Adrenal gland (tissue), 9 donors: ENCODE measurements at regions not wholly inside any gene's neighbourhood (a gene's known extent, or its start where the extent isn't known, plus 50 kb on each side); places are given as distances from the start of the nearest gene placed in this dataset.
"Not testable (repeated sequence)": the region's sequence is repeated elsewhere in the genome, so short reads cannot be mapped to it uniquely, and the experiment has no call there.

Source experiments
- DNase-seq, 7 donors: peaks; one replicate each; pipeline ENCODE4 v3.0.0-alpha.2; 2019 to 2020
- H3K27ac ChIP-seq, 5 donors: fragments of 200-600 bp; sonication (generic) in 4 of 5; 1 replicate in 3 of 5; 2 replicates in 2 of 5; pipeline versions ENCODE4 v1.5.1 to v1.8.0; 2016 to 2020; ENCODE audit warnings: mild to moderate bottlenecking in 1 of 5
- H3K27me3 ChIP-seq: fragments of 200-600 bp; 2 replicates; pipeline ENCODE4 v1.8.0; 2021
- H3K36me3 ChIP-seq, 2 donors: fragments of 200-600 bp; replicated peaks in 1 of 2; 1 replicate in 1 of 2; 2 replicates in 1 of 2; pipeline versions ENCODE4 v1.5.1 to v1.8.0; 2018 to 2022
- H3K4me1 ChIP-seq, 2 donors: fragments of 200-600 bp; replicated peaks in 1 of 2; 1 replicate in 1 of 2; 2 replicates in 1 of 2; pipeline versions ENCODE4 v1.5.1 to v1.8.0; 2018 to 2021
- H3K4me3 ChIP-seq, 4 donors: fragments of 200-600 bp; sonication (generic) in 3 of 4; one replicate each; pipeline ENCODE4 v1.5.1; 2016 to 2018
- H3K9me3 ChIP-seq, 3 donors: fragments of 200-600 bp; sonication (generic) in 1 of 3; replicated peaks in 1 of 3; 1 replicate in 2 of 3; 2 replicates in 1 of 3; pipeline versions ENCODE4 v1.5.1 to v1.8.0; 2016 to 2021
- CTCF ChIP-seq, 6 experiments: fragments of 450-650 bp in 4 of 6; fragments of 200-600 bp in 2 of 6; sonication (generic) in 1 of 6; IDR thresholded peaks; 1 replicate in 5 of 6; 2 replicates in 1 of 6; pipeline versions ENCODE4 v1.5.1 to v1.8.0; 2016 to 2021; ENCODE audit warnings: antibody characterized with exemption in 6 of 6, mild to moderate bottlenecking in 2 of 6, moderate library complexity in 1 of 6
- POLR2A ChIP-seq, 2 donors: fragments of 450-650 bp; IDR thresholded peaks; one replicate each; pipeline ENCODE4 v1.6.1; 2017; ENCODE audit warnings: antibody characterized with exemption in 2 of 2, mild to moderate bottlenecking in 2 of 2, moderate library complexity in 1 of 2
- WGBS, 4 donors: extraction: QIAGEN DNeasy Blood & Tissue Kit in 2 of 4; methylation state at CpG; one replicate each; pipeline versions ENCODE4 v1.1.5 to v1.1.7; 2013 to 2017; 5-methylcytosine and 5-hydroxymethylcytosine counted together
- intact Hi-C, 2 donors: fragments of 100-400 bp; cut with DNase I; formaldehyde crosslinking; loops; one replicate each; pipeline versions ENCODE4 v1.14.1 to v1.15.0; 2022 to 2023
- donor health status: healthy with polysubstance abuse.
- donor health status: Bipolar disorder and iron deficiency.
- donor health status: DM: yes; HTN: yes; CAD: no.
- donor health status: DM: no; HTN: no; CAD: no.
- donor health status: DM: no; HTN: no; CAD: no.

GRCh38 chr5:102666164-102666946, 88.8 kb upstream of the PAM start:
- DNase-seq: peak; percentile 49 to 83 (median 56)
- TF ChIP-seq POLR2A (IDR thresholded peaks at IDR 0.05) (no peak), CTCF (IDR thresholded peaks at IDR 0.05) (no peak)
- Histone ChIP-seq H3K27ac (peak overlapping the region; percentile 24 to 85 (median 72)), H3K9me3 (no peaks in the 10 kb centered on the region), H3K4me1 (peaks cover 31 to 35% of the 10 kb centered on the region in 2 donors), H3K27me3 (no peaks in the 10 kb centered on the region), H3K36me3 (no peaks in the 10 kb centered on the region), H3K4me3 (no peak overlapping the region)
- intact Hi-C loops: loop anchor here in 1 of 2 donors (10.0 kb wide), 1 partner anchor 82 kb away; no protein-coding TSS in a partner anchor
- 52 to 58% (median 54%) methylated on average over 4 of the region's 4 CpGs for WGBS, 4 donors

DNA sequence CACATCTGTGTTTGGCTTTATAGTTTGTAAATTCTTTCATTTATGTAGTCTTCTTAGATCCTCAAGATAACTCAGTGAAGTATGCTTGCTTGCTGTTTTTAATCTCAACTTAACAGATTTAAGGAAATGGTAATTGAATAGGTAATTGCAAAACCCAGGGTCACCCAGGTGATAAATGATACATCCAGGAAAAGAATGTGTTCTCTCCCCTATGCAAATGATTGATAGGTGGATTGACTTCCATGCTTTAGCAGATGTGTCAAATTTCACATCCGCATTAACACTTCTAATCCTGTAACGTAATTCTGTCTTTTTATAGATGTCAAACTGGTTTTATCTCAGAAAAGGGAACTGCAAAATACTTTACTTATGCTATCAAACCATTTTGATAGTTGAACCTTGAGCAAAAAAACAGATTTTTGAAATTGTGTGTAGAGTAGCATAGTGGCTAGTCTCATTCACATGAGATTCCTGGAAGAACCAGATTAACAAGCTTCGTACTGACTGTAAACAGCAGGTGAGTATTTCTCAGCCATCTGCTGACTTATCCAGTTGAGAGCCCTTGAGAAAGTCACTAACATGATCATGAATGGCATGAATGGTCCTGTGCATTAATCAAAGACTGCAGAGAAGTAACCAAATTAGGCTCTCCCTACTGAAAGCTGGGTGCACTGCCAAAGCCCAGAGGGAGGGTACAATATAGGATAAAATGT, 86.7 kb upstream of the PAM start:
- Histone ChIP-seq H3K4me1 (peaks cover 31 to 33% of the 10 kb centered on the region in 2 donors), H3K9me3 (no peaks in the 10 kb centered on the region), H3K27me3 (no peaks in the 10 kb centered on the region), H3K4me3 (no peak overlapping the region), H3K36me3 (no peaks in the 10 kb centered on the region), H3K27ac (no peak overlapping the region)
- intact Hi-C loops: loop anchor here in 1 of 2 donors (10.0 kb wide), 1 partner anchor 84 kb away; no protein-coding TSS in a partner anchor
- TF ChIP-seq POLR2A (IDR thresholded peaks at IDR 0.05): no peak
- TF ChIP-seq CTCF (IDR thresholded peaks at IDR 0.05): no peak
- 77 to 94% (median 83%) methylated on average over 3 of the region's 3 CpGs for WGBS, 4 donors
- no peak for DNase-seq

DNA sequence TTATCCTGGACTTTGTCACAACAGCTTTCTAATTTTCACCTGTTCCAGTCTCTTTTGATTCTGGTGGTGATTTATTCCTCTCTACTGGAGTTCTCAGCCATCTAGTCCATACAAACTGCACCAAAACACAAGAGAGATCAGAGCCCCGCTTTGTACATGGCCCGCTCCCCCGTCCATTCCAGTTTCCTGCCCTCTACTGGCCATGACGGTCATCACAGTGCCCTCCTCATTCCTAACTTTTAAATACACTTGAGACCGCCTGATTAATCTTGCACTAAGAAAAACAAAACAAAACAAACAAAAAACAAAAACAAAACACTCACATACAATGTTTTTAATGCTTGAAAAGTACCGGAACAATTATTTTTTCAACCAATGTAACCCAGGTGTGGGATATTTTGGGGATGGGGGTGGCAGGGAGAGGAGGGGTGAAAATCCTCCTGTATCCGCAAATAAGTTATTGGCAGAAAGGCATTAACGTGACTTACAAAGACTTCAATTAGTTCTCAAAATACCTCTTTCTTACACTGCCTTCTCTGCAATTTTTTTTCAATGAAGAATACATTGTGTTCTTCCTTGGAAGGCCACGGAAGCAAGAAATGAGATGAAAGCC, 84.8 kb upstream of the PAM start:
- intact Hi-C loops: no loop called here
- Histone ChIP-seq H3K9me3 (no peaks in the 10 kb centered on the region), H3K4me1 (peaks cover 14% of the 10 kb centered on the region in 2 donors), H3K27ac (no peak overlapping the region), H3K27me3 (no peaks in the 10 kb centered on the region), H3K4me3 (no peak overlapping the region), H3K36me3 (no peaks in the 10 kb centered on the region)
- TF ChIP-seq CTCF (IDR thresholded peaks at IDR 0.05) (peak; percentile 17 to 69 (median 56)), POLR2A (IDR thresholded peaks at IDR 0.05) (no peak)
- peak in 6 of 7 donors; percentile 26 to 64 (median 37) for DNase-seq
- 64 to 79% (median 67%) methylated on average over 9 of the region's 9 CpGs for WGBS, 4 donors

DNA sequence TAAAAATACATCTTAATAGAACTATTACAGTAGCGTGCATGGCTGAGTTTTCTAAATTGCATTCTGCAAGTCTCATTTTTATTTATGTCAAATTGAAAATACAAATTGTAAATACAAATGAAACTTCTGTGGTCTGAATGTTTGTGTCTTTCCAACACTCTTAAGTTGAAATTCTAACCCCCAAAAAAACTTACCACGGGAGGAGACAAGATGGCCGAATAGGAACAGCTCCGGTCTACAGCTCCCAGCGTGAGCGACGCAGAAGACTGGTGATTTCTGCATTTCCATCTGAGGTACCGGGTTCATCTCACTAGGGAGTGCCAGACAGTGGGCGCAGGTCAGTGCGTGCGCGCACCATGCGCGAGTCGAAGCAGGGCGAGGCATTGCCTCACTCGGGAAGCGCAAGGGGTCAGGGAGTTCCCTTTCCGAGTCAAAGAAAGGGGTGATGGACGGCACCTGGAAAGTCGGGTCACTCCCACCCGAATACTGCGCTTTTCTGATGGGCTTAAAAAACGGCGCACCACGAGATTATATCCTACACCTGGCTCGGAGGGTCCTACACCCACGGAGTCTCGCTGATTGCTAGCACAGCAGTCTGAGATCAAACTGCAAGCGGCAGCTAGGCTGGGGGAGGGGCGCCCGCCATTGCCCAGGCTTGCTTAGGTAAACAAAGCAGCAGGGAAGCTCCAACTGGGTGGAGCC, 83.9 kb upstream of the PAM start:
- H3K4me1 ChIP-seq, H3K36me3 ChIP-seq, H3K9me3 ChIP-seq, DNase-seq, H3K4me3 ChIP-seq, H3K27ac ChIP-seq, H3K27me3 ChIP-seq, intact Hi-C loops: not testable (repeated sequence)
- WGBS, 4 donors: 80 to 89% (median 86%) methylated on average over 9 to 32 of the region's 32 CpGs
